SH-SY5Y (cell line): ENCODE measurements at regions not wholly inside any gene's neighbourhood (a gene's known extent, or its start where the extent isn't known, plus 50 kb on each side); places are given as distances from the start of the nearest gene placed in this dataset.

Experiments used
- GATA2 ChIP-seq: IDR thresholded peaks from 2 replicates; pipeline ENCODE4 v1.6.1; 2011; ENCODE audit warnings: mild to moderate bottlenecking, low read depth, low read length
- GATA3 ChIP-seq: IDR thresholded peaks from 2 replicates; pipeline ENCODE4 v1.6.1; 2011; ENCODE audit warnings: low read depth, mild to moderate bottlenecking, low read length, moderate library complexity

- no peak for TF ChIP-seq GATA3
- TF ChIP-seq GATA2 = no peak
Observed at GRCh38 chrX:20567108-20567507, 300.4 kb upstream of the RPS6KA3 start.

GRCh38 chrX:20547611-20548051, 280.9 kb upstream of the RPS6KA3 start:
- TF ChIP-seq GATA3 = no peak
- TF ChIP-seq GATA2 = no peak

- TF ChIP-seq GATA3 (no peak), GATA2 (no peak)
Observed at GRCh38 chrX:20545538-20545937, 278.8 kb upstream of the RPS6KA3 start.

- no peak for TF ChIP-seq GATA2
- no peak for TF ChIP-seq GATA3
Observed at GRCh38 chrX:20542072-20542471, 275.4 kb upstream of the RPS6KA3 start.

GRCh38 chrX:20538974-20539373, 272.3 kb upstream of the RPS6KA3 start:
- TF ChIP-seq GATA3 = no peak
- no peak for TF ChIP-seq GATA2

GRCh38 chrX:20531667-20532066, 265.0 kb upstream of the RPS6KA3 start:
- TF ChIP-seq GATA2 = no peak

GRCh38 chrX:20530406-20530921, 263.8 kb upstream of the RPS6KA3 start:
- TF ChIP-seq GATA2 (no peak), GATA3 (no peak)

GRCh38 chrX:20529711-20530110, 263.0 kb upstream of the RPS6KA3 start:
- TF ChIP-seq GATA2 (no peak), GATA3 (no peak)

- TF ChIP-seq GATA2 = no peak
- TF ChIP-seq GATA3 = no peak
Observed at GRCh38 chrX:20529301-20529700, 262.6 kb upstream of the RPS6KA3 start.

GRCh38 chrX:20527558-20528011, 260.9 kb upstream of the RPS6KA3 start:
- no peak for TF ChIP-seq GATA3

- TF ChIP-seq GATA2 (no peak), GATA3 (no peak)
Observed at GRCh38 chrX:20527041-20527440, 260.3 kb upstream of the RPS6KA3 start.

- TF ChIP-seq GATA3 = no peak
- no peak for TF ChIP-seq GATA2
Observed at GRCh38 chrX:20523626-20524312, 257.1 kb upstream of the RPS6KA3 start.

- TF ChIP-seq GATA2 (no peak), GATA3 (no peak)
Observed at GRCh38 chrX:20522420-20522819, 255.7 kb upstream of the RPS6KA3 start.

GRCh38 chrX:20521222-20521621, 254.5 kb upstream of the RPS6KA3 start:
- TF ChIP-seq GATA3 (no peak), GATA2 (no peak)

GRCh38 chrX:20519826-20520225, 253.1 kb upstream of the RPS6KA3 start:
- no peak for TF ChIP-seq GATA2
- TF ChIP-seq GATA3 = no peak
